Kidney (tissue), 13 donors: ENCODE measurements at regions not wholly inside any gene's neighbourhood (a gene's known extent, or its start where the extent isn't known, plus 50 kb on each side); places are given as distances from the start of the nearest gene placed in this dataset.

Source experiments
- DNase-seq, 5 donors: peaks; one replicate each; pipeline ENCODE4 v3.0.0-alpha.2; 2013 to 2020
- FAIRE-seq: peaks from 2 replicates; lab custom pipeline; 2012; peaks lifted over from hg19 to GRCh38; lab: Jason Lieb, UNC
- H3K27ac ChIP-seq, 2 donors: one replicate each; pipeline ENCODE4 v1.7.0; 2013; ENCODE audit warnings: low read depth in 2 of 2, low read length in 2 of 2, inconsistent platforms in 1 of 2
- H3K27me3 ChIP-seq: one replicate; pipeline ENCODE4 v1.7.1; 2013; ENCODE audit warnings: low read length, inconsistent platforms; ENCODE audit not compliant: control insufficient read depth, insufficient read depth
- H3K36me3 ChIP-seq, 3 donors: one replicate each; pipeline versions ENCODE4 v1.7.0 to v1.7.1; 2013; ENCODE audit warnings: low read length in 3 of 3, control low read depth in 1 of 3, inconsistent platforms in 1 of 3; ENCODE audit not compliant: insufficient read depth in 3 of 3, control insufficient read depth in 2 of 3
- H3K4me1 ChIP-seq, 3 donors: one replicate each; pipeline versions ENCODE4 v1.7.0 to v1.7.1; 2013; ENCODE audit warnings: low read length in 3 of 3, inconsistent platforms in 1 of 3, low read depth in 1 of 3; ENCODE audit not compliant: control insufficient read depth in 2 of 3, insufficient read depth in 2 of 3
- H3K4me3 ChIP-seq, 3 donors: one replicate each; pipeline versions ENCODE4 v1.7.0 to v1.8.1; 2013; ENCODE audit warnings: low read length in 3 of 3, control low read depth in 1 of 3, inconsistent platforms in 1 of 3
- H3K9ac ChIP-seq, 3 donors: one replicate each; pipeline versions ENCODE4 v1.7.0 to v1.7.1; 2013; ENCODE audit warnings: low read length in 3 of 3, control low read depth in 1 of 3, inconsistent platforms in 1 of 3
- H3K9me3 ChIP-seq, 3 donors: one replicate each; pipeline versions ENCODE4 v1.7.0 to v1.7.1; 2013; ENCODE audit warnings: low read length in 3 of 3, control low read depth in 1 of 3, inconsistent platforms in 1 of 3; ENCODE audit not compliant: control insufficient read depth in 2 of 3, insufficient read depth in 1 of 3
- CTCF ChIP-seq: IDR thresholded peaks from 3 replicates; pipeline ENCODE4 v1.5.1; 2012; ENCODE audit warnings: mild to moderate bottlenecking, moderate library complexity, borderline replicate concordance; ENCODE audit not compliant: insufficient read depth; ENCODE audit errors: extremely low read depth
- intact Hi-C: fragments of 100-400 bp; cut with DNase I; formaldehyde crosslinking; loops from one replicate; pipeline ENCODE4 v1.11.1; 2022
- donor health status: control.
- donor health status: control.
- donor health status: control.
- donor health status: control.
- donor health status: control.
- donor health status: DM: yes; HTN: yes; CAD: no.
- donor health status: Normal renal cell carcinoma (clear cell type).

GRCh38 chr2:8517850-8518498 lies 163.9 kb upstream of the ID2 start:
- no peaks in the 10 kb centered on the region for H3K9me3 ChIP-seq
- no peaks in the 10 kb centered on the region for H3K36me3 ChIP-seq
- intact Hi-C loops = no loop called here
- H3K4me3 ChIP-seq = no peak overlapping the region
- DNase-seq = peak in 1 of 5 donors; percentile 42
- H3K9ac ChIP-seq = no peak overlapping the region
- no peak overlapping the region for H3K27ac ChIP-seq
- H3K27me3 ChIP-seq = no peaks in the 10 kb centered on the region
- no peak for TF ChIP-seq CTCF
- H3K4me1 ChIP-seq = peaks cover 0 to 10% (median 3%) of the 10 kb centered on the region in 3 donors
- no peak for FAIRE-seq

GRCh38 chr2:8518979-8519668 lies 162.7 kb upstream of the ID2 start:
- TF ChIP-seq CTCF = no peak
- no peak for DNase-seq

GRCh38 chr2:8520791-8521344 lies 161.0 kb upstream of the ID2 start:
- no peaks in the 10 kb centered on the region for H3K9me3 ChIP-seq
- H3K27me3 ChIP-seq = no peaks in the 10 kb centered on the region
- FAIRE-seq (no peak), DNase-seq (no peak)
- no peak overlapping the region for H3K27ac ChIP-seq
- TF ChIP-seq CTCF = no peak
- H3K4me3 ChIP-seq = no peak overlapping the region
- H3K4me1 ChIP-seq = peaks cover 0 to 18% (median 10%) of the 10 kb centered on the region in 3 donors
- no peak overlapping the region for H3K9ac ChIP-seq
- intact Hi-C loops = no loop called here
- no peaks in the 10 kb centered on the region for H3K36me3 ChIP-seq

More at GRCh38 chr2:8518979-8519668, 162.7 kb upstream of the ID2 start:
- Histone ChIP-seq H3K9ac (no peak overlapping the region), H3K4me3 (no peak overlapping the region), H3K27me3 (no peaks in the 10 kb centered on the region), H3K27ac (no peak overlapping the region), H3K4me1 (peaks cover 0 to 14% (median 3%) of the 10 kb centered on the region in 3 donors), H3K36me3 (no peaks in the 10 kb centered on the region), H3K9me3 (no peaks in the 10 kb centered on the region)
- intact Hi-C loops = no loop called here
- no peak for FAIRE-seq
